ENCODE measurements at regions not wholly inside any gene's neighbourhood (a gene's known extent, or its start where the extent isn't known, plus 50 kb on each side); places are given as distances from the start of the nearest gene placed in this dataset.

DNA sequence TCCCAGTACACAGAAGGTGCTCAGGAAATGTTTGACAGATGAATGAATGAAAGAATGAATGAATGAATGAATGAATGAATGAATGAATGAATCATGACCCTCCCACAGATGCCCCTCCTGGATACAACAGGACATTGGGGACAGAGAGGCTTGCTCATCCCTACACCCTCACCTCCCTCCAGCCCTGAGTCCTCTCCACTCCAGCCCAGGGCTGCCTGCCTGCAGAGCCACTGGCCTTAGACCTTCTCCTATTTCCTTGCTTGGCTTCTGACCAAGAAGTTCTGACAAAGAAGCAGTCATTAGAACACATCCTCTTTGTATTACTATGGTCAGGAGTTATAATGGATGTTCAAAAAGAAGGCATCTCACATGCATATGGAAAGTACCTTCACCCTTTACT is 240.7 kb upstream of the DAPK1 start:
- TF ChIP-seq POLR2AphosphoS5 (IDR thresholded peaks at IDR 0.05; ENCODE audit: insufficient read depth, low read depth, low read length) (no peak), EZH2 (IDR thresholded peaks at IDR 0.05; ENCODE audit: borderline replicate concordance, low read depth, low read length, severe bottlenecking) (no peak), FOS (IDR thresholded peaks at IDR 0.05; ENCODE audit: borderline replicate concordance, insufficient read depth, low read length) (no peak), POLR2A (IDR thresholded peaks at IDR 0.05; ENCODE audit: low read depth, low read length) (no peak)
- TF ChIP-seq, protein P1, sequence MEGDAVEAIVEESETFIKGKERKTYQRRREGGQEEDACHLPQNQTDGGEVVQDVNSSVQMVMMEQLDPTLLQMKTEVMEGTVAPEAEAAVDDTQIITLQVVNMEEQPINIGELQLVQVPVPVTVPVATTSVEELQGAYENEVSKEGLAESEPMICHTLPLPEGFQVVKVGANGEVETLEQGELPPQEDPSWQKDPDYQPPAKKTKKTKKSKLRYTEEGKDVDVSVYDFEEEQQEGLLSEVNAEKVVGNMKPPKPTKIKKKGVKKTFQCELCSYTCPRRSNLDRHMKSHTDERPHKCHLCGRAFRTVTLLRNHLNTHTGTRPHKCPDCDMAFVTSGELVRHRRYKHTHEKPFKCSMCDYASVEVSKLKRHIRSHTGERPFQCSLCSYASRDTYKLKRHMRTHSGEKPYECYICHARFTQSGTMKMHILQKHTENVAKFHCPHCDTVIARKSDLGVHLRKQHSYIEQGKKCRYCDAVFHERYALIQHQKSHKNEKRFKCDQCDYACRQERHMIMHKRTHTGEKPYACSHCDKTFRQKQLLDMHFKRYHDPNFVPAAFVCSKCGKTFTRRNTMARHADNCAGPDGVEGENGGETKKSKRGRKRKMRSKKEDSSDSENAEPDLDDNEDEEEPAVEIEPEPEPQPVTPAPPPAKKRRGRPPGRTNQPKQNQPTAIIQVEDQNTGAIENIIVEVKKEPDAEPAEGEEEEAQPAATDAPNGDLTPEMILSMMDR (IDR thresholded peaks at IDR 0.05; ENCODE audit: extremely low read depth in 1 of 2, insufficient read depth in 1 of 2, low read depth in 1 of 2, low read length in 2 of 2), result no peak

Data from endothelial cell of umbilical vein (primary cell).